GM18519 (cell line): ENCODE measurements at regions not wholly inside any gene's neighbourhood (a gene's known extent, or its start where the extent isn't known, plus 50 kb on each side); places are given as distances from the start of the nearest gene placed in this dataset.
"Not testable (repeated sequence)": the region's sequence is repeated elsewhere in the genome, so short reads cannot be mapped to it uniquely, and the experiment has no call there.

Experiments used
- ATAC-seq: cut with Tn5 transposase; IDR thresholded peaks from one replicate; pipeline ENCODE4 v1.9.1; 2021; ENCODE audit warnings: mild to moderate bottlenecking, moderate library complexity; ENCODE audit not compliant: unreplicated experiment, low FRiP score

- no peak for ATAC-seq
Observed at GRCh38 chr13:34708566-34709313, 233.3 kb upstream of the NBEA start.

- ATAC-seq = no peak
Observed at GRCh38 chr13:34719060-34719875, 222.8 kb upstream of the NBEA start.

DNA sequence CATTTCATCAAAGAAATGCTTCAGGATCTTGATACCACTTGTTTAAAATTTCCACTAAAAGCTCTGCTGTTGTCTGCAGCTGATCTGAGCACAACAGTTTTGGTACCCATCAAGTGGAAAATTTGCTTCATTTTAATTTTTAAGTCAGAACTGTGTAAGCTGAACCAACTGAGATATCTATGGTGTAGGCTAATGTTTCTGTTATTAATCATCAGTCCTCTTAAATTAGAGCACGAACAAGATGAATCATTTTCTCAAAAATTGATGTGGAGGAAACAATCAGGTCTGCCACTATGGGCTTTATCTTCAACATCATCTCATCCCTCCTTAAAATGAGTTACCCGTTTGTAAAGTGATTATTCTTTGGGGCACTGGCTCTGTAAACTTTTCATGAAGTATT, 221.5 kb upstream of the NBEA start:
- no peak for ATAC-seq

DNA sequence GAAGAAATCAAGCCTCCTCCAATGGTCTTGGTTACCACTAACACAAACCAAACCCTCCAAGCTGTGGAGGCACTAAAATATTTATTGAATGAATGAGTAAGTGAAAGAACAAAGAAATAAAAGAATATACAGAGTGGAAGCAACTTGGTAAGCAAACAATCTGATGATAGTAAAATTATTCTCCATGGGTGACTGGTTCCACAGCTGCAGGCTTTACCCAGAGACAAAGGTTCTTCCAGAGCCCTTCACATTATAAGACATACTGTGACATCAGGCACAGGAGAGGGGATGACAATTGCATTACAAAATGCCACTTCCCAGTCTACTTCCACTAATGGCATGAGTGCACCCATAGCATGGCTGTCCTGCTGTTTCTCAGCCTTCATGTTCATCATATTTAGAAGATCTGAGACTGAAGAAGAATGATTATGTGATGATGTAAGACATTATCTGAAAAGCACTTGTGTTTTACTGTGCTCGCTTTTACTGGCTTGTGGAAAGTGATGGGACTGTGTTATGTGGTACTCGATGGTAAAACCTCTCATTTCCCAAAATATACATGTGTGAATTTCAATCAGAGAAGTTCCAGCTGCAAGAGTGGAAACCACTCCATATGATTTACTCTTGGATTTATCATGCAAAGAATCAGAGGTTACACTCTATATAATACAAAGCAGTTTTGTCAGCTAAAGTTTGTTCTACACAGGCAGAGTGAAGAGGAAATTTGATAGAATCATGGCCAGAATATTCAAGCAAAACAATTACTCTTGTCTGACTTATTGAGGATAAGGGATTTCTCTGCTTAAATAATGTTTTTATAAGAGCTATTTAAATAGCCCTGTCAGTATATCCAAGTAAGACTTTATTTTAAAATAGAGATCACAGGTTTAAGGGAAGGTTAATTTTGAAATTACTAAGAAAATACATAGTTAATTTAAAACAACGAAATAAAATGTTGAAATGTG, 220.2 kb upstream of the NBEA start:
- no peak for ATAC-seq

DNA sequence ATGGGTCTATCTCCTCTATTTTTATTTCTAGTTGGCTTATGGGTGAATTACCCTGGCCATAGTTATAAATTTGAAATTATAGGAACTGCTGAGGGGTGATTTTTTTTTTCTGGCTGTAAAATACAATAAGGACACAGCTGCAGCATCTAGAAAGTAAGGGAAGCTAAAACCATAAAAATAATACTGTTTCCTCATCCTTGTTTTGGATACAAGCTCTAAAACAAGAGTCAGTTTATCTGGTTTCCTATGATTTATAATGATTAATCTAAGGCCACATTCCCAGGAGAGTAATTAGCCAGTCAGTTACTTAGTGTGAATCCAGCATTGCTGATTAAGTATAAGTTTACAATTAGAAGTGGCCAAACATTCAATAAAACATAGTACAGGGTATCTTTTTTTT, 219.1 kb upstream of the NBEA start:
- ATAC-seq = no peak

- no peak for ATAC-seq
Observed at GRCh38 chr13:34730961-34731360, 211.1 kb upstream of the NBEA start.

- ATAC-seq = no peak
Observed at GRCh38 chr13:34731486-34731885, 210.6 kb upstream of the NBEA start.

GRCh38 chr13:34733721-34734120, 208.3 kb upstream of the NBEA start:
- no peak for ATAC-seq

GRCh38 chr13:34734932-34735331, 207.1 kb upstream of the NBEA start:
- ATAC-seq = no peak

- ATAC-seq = no peak
Observed at GRCh38 chr13:34738254-34738992, 203.6 kb upstream of the NBEA start.

GRCh38 chr13:34747056-34747455, 195.0 kb upstream of the NBEA start:
- not testable (repeated sequence) for ATAC-seq

- ATAC-seq = no peak
Observed at GRCh38 chr13:34747507-34747906, 194.6 kb upstream of the NBEA start.

DNA sequence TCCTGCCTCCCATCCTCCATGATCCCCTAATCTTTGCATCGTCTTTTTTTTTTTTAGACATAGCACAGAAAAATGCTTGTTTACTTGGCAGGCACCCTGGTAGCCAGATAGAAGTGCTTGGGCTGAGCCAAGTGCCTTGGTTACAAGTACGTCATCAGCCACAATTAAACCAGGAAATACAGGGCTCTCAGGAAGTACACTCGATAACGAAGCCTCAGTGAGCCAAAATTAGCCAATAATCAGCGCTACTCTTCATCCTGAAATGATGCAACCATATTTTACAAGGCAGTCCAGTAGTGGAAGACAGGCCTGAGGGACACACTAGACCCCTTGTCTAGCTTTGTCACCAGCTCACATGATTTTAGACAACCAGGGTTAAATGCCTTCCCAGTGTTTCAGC, 194.0 kb upstream of the NBEA start:
- ATAC-seq = no peak

DNA sequence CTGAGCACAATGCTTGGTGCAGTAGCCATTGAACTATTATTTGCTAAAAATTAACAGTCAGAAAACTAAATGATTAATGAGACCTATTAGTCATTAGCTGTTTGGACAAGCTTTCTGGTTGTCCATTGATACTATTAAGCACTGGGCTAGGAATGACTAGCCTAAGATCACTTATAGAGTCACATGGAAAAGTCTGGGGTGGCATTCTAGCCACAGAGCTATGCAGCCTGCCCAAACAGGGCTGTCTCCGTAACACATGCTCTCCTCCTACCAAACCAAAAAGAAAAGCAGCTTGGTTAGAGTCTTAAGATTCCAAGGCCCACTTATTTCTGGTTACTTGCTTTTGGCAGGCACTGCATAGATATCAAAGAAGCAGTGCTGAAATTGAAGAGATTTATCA, 193.5 kb upstream of the NBEA start:
- no peak for ATAC-seq

DNA sequence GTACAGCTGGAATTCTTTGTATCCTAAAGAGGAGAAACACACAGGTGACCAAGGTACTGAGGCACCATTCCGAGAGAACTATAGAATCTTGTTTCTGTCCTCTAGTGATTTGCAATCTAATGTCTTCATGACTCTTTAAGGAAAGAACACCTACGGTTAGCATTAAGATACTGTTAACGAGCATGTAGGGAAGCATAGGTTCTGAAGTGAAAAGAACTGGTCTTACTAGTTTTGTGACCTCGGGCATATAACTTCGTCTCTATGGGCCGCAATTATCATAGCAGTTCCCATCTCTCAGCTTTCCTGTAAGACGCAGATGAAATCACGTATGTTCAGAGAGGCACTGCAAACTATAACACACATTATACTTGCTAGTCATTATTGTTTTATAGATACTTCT, 193.0 kb upstream of the NBEA start:
- no peak for ATAC-seq

DNA sequence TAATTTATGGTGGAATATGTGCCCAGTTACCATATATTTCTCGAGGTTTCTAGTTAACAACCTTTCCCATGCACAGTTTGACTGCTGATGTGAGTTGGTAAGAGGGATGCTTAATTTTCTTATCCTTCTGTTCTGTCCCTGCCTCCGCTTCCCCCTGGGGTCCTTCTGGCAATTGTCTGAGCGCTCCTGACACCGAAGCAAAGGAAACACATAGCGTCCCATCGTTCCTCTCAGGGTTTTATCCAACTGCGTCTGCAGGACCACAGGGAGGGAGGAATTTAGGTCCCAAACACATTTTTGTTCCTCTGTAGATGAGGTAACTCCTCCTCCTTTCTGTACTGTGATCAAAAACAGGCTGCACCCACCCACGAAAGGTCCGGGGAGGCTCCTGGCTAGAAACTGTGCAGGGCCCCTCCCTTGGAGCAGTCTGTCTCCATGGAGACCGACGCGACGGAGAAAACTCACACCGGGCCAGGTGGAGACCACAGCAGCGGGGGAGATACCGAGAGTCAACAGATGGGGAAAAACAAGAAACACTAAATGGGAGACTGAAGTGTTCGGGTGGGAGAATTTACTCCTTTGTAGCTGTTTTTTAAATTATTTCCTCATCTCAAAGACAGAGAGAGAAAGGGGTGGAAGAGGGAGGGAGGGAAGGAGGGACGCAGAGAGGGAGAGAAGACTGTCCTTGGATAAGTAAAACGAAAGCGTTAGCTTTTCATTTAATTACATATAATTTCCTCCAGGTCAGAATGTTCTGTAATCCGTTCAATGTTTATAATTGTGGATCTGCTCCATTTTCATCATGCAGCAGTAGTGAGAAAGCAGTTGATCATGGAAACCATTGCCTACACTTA, 191.8 kb upstream of the NBEA start:
- ATAC-seq = no peak

- ATAC-seq = no peak
Observed at GRCh38 chr13:34751044-34751443, 191.0 kb upstream of the NBEA start.

DNA sequence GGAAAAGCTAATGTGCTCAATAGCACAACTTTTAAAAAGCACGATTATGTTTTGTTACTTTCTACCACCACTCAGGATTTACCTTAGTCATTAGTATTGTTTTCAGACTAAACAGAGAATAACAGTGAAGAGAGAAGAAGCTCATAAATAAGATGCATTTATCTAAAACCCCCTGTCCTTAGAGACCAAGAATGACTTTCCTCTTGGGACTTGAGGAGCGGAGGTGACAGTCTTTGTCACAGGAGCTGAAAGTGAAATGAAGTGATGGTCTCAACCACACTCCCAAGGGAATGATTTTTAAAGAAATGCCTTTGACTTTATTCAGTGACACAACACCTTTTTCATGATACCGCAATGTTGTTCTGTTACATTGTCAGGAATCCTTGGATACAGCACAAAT, 190.6 kb upstream of the NBEA start:
- no peak for ATAC-seq

GRCh38 chr13:34752283-34752960, 189.6 kb upstream of the NBEA start:
- ATAC-seq = no peak
